Trophoblast cell (in vitro differentiated cells and primary cell): ENCODE measurements at regions not wholly inside any gene's neighbourhood (a gene's known extent, or its start where the extent isn't known, plus 50 kb on each side); places are given as distances from the start of the nearest gene placed in this dataset.

Source experiments
- DNase-seq, 2 donors: peaks; one replicate each; pipeline ENCODE4 v3.0.0-alpha.2; 2016
- H2AFZ ChIP-seq: 2 replicates; pipeline ENCODE4 v1.6.1; 2013; ENCODE audit warnings: low read length, moderate library complexity, mild to moderate bottlenecking; ENCODE audit not compliant: insufficient read depth, poor library complexity
- H2AK5ac ChIP-seq: 2 replicates; pipeline ENCODE4 v1.6.1; 2013; ENCODE audit warnings: mild to moderate bottlenecking, low read length
- H2BK120ac ChIP-seq: 2 replicates; pipeline ENCODE4 v1.6.1; 2013; ENCODE audit warnings: low read length, mild to moderate bottlenecking, moderate library complexity; ENCODE audit not compliant: insufficient read depth, poor library complexity
- H2BK12ac ChIP-seq: 2 replicates; pipeline ENCODE4 v1.6.1; 2013; ENCODE audit warnings: mild to moderate bottlenecking, low read length, moderate library complexity
- H2BK5ac ChIP-seq: 2 replicates; pipeline ENCODE4 v1.6.1; 2013; ENCODE audit warnings: low read length, low read depth, moderate library complexity, mild to moderate bottlenecking; ENCODE audit not compliant: poor library complexity
- H3K14ac ChIP-seq: 2 replicates; pipeline ENCODE4 v1.6.1; 2013; ENCODE audit warnings: mild to moderate bottlenecking, low read length
- H3K18ac ChIP-seq: 2 replicates; pipeline ENCODE4 v1.6.1; 2013; ENCODE audit warnings: mild to moderate bottlenecking, low read length
- H3K23ac ChIP-seq: 2 replicates; pipeline ENCODE4 v1.6.1; 2013; ENCODE audit warnings: low read length
- H3K27ac ChIP-seq: 2 replicates; pipeline ENCODE4 v1.5.1; 2013; ENCODE audit warnings: low read depth, mild to moderate bottlenecking, inconsistent platforms, low read length, moderate library complexity
- H3K27me3 ChIP-seq: 2 replicates; pipeline ENCODE4 v1.6.1; 2013; ENCODE audit warnings: inconsistent platforms, mild to moderate bottlenecking, low read length, moderate library complexity; ENCODE audit not compliant: insufficient read depth
- H3K36me3 ChIP-seq, 2 experiments: 1 replicate in 1 of 2; 2 replicates in 1 of 2; pipeline ENCODE4 v1.6.1; 2013; ENCODE audit warnings: low read length in 2 of 2, mild to moderate bottlenecking in 2 of 2, moderate library complexity in 1 of 2; ENCODE audit not compliant: insufficient read depth in 2 of 2, control insufficient read depth in 1 of 2
- H3K4ac ChIP-seq: 2 replicates; pipeline ENCODE4 v1.6.1; 2013; ENCODE audit warnings: low read depth, mild to moderate bottlenecking, low read length, moderate library complexity
- H3K4me1 ChIP-seq, 2 experiments: 1 replicate in 1 of 2; 2 replicates in 1 of 2; pipeline ENCODE4 v1.6.1; 2013; ENCODE audit warnings: low read length in 2 of 2, mild to moderate bottlenecking in 2 of 2, moderate library complexity in 1 of 2; ENCODE audit not compliant: insufficient read depth in 2 of 2, control insufficient read depth in 1 of 2
- H3K4me2 ChIP-seq: 2 replicates; pipeline ENCODE4 v1.6.1; 2013; ENCODE audit warnings: inconsistent platforms, mild to moderate bottlenecking, low read length, moderate library complexity
- H3K4me3 ChIP-seq: 2 replicates; pipeline ENCODE4 v1.5.1; 2013; ENCODE audit warnings: mild to moderate bottlenecking, low read depth, low read length, inconsistent platforms
- H3K79me1 ChIP-seq: one replicate; pipeline ENCODE4 v1.6.1; 2013; ENCODE audit warnings: low read length
- H3K79me2 ChIP-seq: 2 replicates; pipeline ENCODE4 v1.6.1; 2013; ENCODE audit warnings: low read length, mild to moderate bottlenecking; ENCODE audit not compliant: control insufficient read depth, insufficient read depth, poor library complexity
- H3K9ac ChIP-seq: 2 replicates; pipeline ENCODE4 v1.6.1; 2013; ENCODE audit warnings: mild to moderate bottlenecking, low read length
- H3K9me3 ChIP-seq: 2 replicates; pipeline ENCODE4 v1.6.1; 2013; ENCODE audit warnings: low read depth, mild to moderate bottlenecking, control low read depth, inconsistent platforms, low read length; ENCODE audit not compliant: insufficient read depth
- H4K12ac ChIP-seq: 2 replicates; pipeline ENCODE4 v1.6.1; 2013; ENCODE audit warnings: low read depth, mild to moderate bottlenecking, low read length, moderate library complexity
- H4K8ac ChIP-seq: 2 replicates; pipeline ENCODE4 v1.6.1; 2013; ENCODE audit warnings: low read depth, mild to moderate bottlenecking, low read length, moderate library complexity
- H4K91ac ChIP-seq: one replicate; pipeline ENCODE4 v1.6.1; 2013; ENCODE audit warnings: low read depth, mild to moderate bottlenecking, low read length, moderate library complexity
- WGBS: extraction: QIAGEN DNeasy Blood & Tissue Kit; methylation state at CpG from one replicate; pipeline ENCODE4 v1.1.7; 2013; ENCODE audit warnings: missing lambda C conversion rate; ENCODE audit not compliant: insufficient read length, insufficient coverage; ENCODE audit errors: extremely low coverage; 5-methylcytosine and 5-hydroxymethylcytosine counted together

- no peak for DNase-seq
- no peaks in the 10 kb centered on the region for H3K79me1 ChIP-seq
Measured at GRCh38 chr11:120007144-120007543, 130.8 kb downstream of the TRIM29 start.

GRCh38 chr11:120004723-120005122, 133.2 kb downstream of the TRIM29 start:
- no peak overlapping the region for H4K12ac ChIP-seq
- H3K9ac ChIP-seq = no peak overlapping the region
- no peak overlapping the region for H4K91ac ChIP-seq
- no peak overlapping the region for H2AFZ ChIP-seq
- no peak overlapping the region for H2AK5ac ChIP-seq
- H3K4me3 ChIP-seq = no peak overlapping the region
- no peaks in the 10 kb centered on the region for H3K9me3 ChIP-seq
- no peaks in the 10 kb centered on the region for H3K79me1 ChIP-seq
- no peak overlapping the region for H3K18ac ChIP-seq
- H3K79me2 ChIP-seq = no peaks in the 10 kb centered on the region
- no peak overlapping the region for H2BK12ac ChIP-seq
- no peaks in the 10 kb centered on the region for H3K36me3 ChIP-seq
- no peak overlapping the region for H3K4me2 ChIP-seq
- H4K8ac ChIP-seq = no peak overlapping the region
- no peak overlapping the region for H2BK5ac ChIP-seq
- H3K14ac ChIP-seq = no peak overlapping the region
- H3K27me3 ChIP-seq = no peaks in the 10 kb centered on the region
- peaks cover 0 to 3% of the 10 kb centered on the region in 2 experiments for H3K4me1 ChIP-seq
- H2BK120ac ChIP-seq = no peak overlapping the region
- no peak overlapping the region for H3K27ac ChIP-seq
- no peak for DNase-seq
- H3K23ac ChIP-seq = no peak overlapping the region
- no CpG with 5 or more reads among the region's 4 CpGs for WGBS
- H3K4ac ChIP-seq = no peak overlapping the region

More at GRCh38 chr11:120007144-120007543, 130.8 kb downstream of the TRIM29 start:
- no peak overlapping the region for H3K18ac ChIP-seq
- H3K27me3 ChIP-seq = no peaks in the 10 kb centered on the region
- H2BK12ac ChIP-seq = no peak overlapping the region
- H3K4me1 ChIP-seq = peaks cover 0 to 3% of the 10 kb centered on the region in 2 experiments
- H4K12ac ChIP-seq = no peak overlapping the region
- no peak overlapping the region for H4K91ac ChIP-seq
- no peak overlapping the region for H3K23ac ChIP-seq
- no peak overlapping the region for H2AK5ac ChIP-seq
- H3K36me3 ChIP-seq = no peaks in the 10 kb centered on the region
- no peak overlapping the region for H2BK5ac ChIP-seq
- no peak overlapping the region for H2AFZ ChIP-seq
- no peak overlapping the region for H2BK120ac ChIP-seq
- no peaks in the 10 kb centered on the region for H3K9me3 ChIP-seq
- no peak overlapping the region for H3K14ac ChIP-seq
- H3K4me3 ChIP-seq = no peak overlapping the region
- no peak overlapping the region for H4K8ac ChIP-seq
- H3K9ac ChIP-seq = no peak overlapping the region
- H3K4me2 ChIP-seq = no peak overlapping the region
- no peak overlapping the region for H3K27ac ChIP-seq
- no peaks in the 10 kb centered on the region for H3K79me2 ChIP-seq
- no CpG with 5 or more reads among the region's 4 CpGs for WGBS
- no peak overlapping the region for H3K4ac ChIP-seq

GRCh38 chr11:120001178-120002090, 136.5 kb downstream of the TRIM29 start:
- no peak overlapping the region for H3K14ac ChIP-seq
- no peaks in the 10 kb centered on the region for H3K27me3 ChIP-seq
- H4K91ac ChIP-seq = no peak overlapping the region
- no peak overlapping the region for H2BK12ac ChIP-seq
- H3K4ac ChIP-seq = no peak overlapping the region
- H3K79me2 ChIP-seq = no peaks in the 10 kb centered on the region
- no peaks in the 10 kb centered on the region for H3K79me1 ChIP-seq
- H3K36me3 ChIP-seq = no peaks in the 10 kb centered on the region
- DNase-seq = no peak
- H3K9me3 ChIP-seq = no peaks in the 10 kb centered on the region
- no peak overlapping the region for H3K23ac ChIP-seq
- no peak overlapping the region for H2AFZ ChIP-seq
- peaks cover 0 to 3% of the 10 kb centered on the region in 2 experiments for H3K4me1 ChIP-seq
- H3K4me3 ChIP-seq = no peak overlapping the region
- no peak overlapping the region for H2BK5ac ChIP-seq
- H3K27ac ChIP-seq = no peak overlapping the region
- H2BK120ac ChIP-seq = no peak overlapping the region
- no peak overlapping the region for H3K18ac ChIP-seq
- no peak overlapping the region for H4K12ac ChIP-seq
- H3K9ac ChIP-seq = no peak overlapping the region
- no peak overlapping the region for H3K4me2 ChIP-seq
- no CpG with 5 or more reads among the region's 14 CpGs for WGBS
- no peak overlapping the region for H2AK5ac ChIP-seq
- H4K8ac ChIP-seq = no peak overlapping the region

GRCh38 chr11:119999220-119999619, 138.7 kb downstream of the TRIM29 start:
- DNase-seq = no peak
- no peaks in the 10 kb centered on the region for H3K79me1 ChIP-seq
- no peak overlapping the region for H3K23ac ChIP-seq
- H3K9ac ChIP-seq = no peak overlapping the region
- no peak overlapping the region for H3K4me3 ChIP-seq
- no peak overlapping the region for H3K27ac ChIP-seq
- H2AK5ac ChIP-seq = no peak overlapping the region
- H2BK5ac ChIP-seq = no peak overlapping the region
- no peak overlapping the region for H3K14ac ChIP-seq
- H3K4me1 ChIP-seq = peaks cover 0 to 3% of the 10 kb centered on the region in 2 experiments
- no peak overlapping the region for H2AFZ ChIP-seq
- H2BK120ac ChIP-seq = no peak overlapping the region
- H3K4me2 ChIP-seq = no peak overlapping the region
- no peak overlapping the region for H3K18ac ChIP-seq
- H3K27me3 ChIP-seq = no peaks in the 10 kb centered on the region
- H2BK12ac ChIP-seq = no peak overlapping the region
- H3K36me3 ChIP-seq = no peaks in the 10 kb centered on the region
- H4K12ac ChIP-seq = no peak overlapping the region
- WGBS = no CpG with 5 or more reads among the region's 2 CpGs
- H3K4ac ChIP-seq = no peak overlapping the region
- no peak overlapping the region for H4K91ac ChIP-seq
- no peaks in the 10 kb centered on the region for H3K9me3 ChIP-seq
- H3K79me2 ChIP-seq = no peaks in the 10 kb centered on the region
- no peak overlapping the region for H4K8ac ChIP-seq
